Activated effector memory CD4-positive, alpha-beta T cell treated with anti-CD3 and anti-CD28 coated beads, Interleukin-2, amount 50 U/mL, for 16 hours (primary cell): ENCODE measurements at regions not wholly inside any gene's neighbourhood (a gene's known extent, or its start where the extent isn't known, plus 50 kb on each side); places are given as distances from the start of the nearest gene placed in this dataset.
"Not testable (repeated sequence)": the region's sequence is repeated elsewhere in the genome, so short reads cannot be mapped to it uniquely, and the experiment has no call there.

Source experiments
- DNase-seq: peaks from one replicate; pipeline ENCODE4 v3.0.0-alpha.2; 2020

DNA sequence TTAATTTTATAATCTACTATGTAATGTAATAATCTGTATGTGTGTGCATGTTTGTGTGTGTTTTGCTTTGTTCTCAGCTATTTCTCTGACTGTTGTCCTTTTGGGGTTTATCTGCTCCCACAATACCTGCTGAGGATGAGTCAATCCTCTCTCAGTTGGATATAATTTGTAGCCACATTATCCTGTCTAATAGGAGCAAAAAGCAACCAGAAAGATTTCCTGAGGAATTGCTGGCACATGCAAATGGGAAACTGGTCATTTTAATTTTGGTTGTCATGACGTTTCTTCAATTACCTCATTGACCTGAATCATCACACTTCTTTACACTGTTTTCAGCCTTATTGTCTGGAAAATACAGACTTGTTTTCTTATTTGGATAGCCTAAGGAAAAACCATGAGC lies 488.4 kb downstream of the KLF5 start:
- DNase-seq: no peak

DNA sequence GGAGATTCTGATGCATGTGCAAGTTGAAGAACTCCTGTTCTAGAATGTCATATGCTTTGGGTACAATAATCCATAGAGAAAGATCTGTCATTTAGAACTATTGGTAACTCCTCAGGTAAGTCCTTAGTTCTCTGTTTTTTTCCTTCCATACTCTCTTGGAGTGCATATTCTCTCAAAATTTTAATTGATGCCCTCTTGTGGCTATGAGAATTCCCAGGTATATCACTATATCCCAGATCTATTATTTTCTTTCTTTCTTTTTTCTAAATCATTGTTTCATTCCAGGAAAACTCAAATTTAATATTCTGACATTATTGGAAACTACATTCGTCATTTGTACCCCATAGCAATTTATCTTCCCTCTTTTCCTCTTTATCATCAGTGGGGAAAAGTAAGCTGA lies 485.4 kb downstream of the KLF5 start:
- no peak for DNase-seq

DNA sequence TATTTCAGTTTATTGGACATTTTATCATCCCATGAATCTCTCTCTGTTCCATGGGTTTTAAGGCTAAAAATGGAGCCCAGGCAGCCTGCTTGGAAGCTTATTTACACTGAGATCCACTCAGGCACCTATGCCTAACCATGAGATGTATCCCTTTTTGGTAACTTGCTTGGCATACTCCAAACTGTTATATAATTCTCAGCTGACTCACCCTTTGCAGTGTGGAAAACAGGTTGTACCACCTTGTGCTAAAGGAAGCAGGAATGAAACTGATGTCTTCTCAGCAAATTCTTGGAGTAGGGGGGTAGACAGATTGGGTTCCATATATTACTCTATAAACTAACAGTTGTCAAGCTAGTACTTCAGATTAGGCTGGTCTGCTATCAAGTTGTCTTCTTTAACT lies 483.6 kb downstream of the KLF5 start:
- DNase-seq: no peak

DNA sequence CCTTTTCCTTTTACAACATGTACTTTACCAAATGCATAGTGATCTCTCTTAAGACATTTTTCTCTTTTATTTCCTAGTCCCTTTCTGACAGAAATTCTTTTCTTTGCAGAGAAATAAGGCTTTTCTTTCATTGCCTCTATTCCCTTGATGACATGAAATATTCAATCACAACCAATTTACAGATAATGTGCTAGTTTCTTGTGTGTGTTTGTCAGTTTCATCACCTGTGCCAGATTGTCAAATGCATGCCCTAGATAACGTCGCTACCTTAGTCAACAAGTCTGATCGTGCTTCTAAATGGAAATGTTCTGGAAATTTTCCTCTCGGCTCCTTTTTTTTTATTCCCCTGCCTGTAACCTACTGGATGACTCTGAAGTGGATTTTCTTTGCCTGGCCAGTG lies 478.1 kb downstream of the KLF5 start:
- DNase-seq: no peak

DNA sequence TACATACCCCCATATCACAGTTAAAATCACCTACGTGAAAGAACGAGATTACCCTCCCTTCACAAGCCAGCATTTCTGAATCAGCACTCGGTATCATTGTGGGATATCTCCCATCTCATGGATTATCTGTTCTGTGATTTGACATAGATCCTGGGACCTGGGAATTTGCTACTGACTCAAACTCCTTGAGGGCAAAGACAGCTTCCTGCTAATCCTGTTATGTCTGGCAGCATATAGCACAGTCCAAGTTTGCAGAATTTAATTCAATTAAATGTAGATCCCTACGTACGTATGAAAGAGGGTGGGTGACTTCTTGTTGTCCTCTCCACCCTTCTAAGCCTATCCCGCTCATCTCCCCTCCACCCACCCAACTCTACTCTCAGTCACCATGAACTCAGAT lies 476.5 kb downstream of the KLF5 start:
- no peak for DNase-seq

DNA sequence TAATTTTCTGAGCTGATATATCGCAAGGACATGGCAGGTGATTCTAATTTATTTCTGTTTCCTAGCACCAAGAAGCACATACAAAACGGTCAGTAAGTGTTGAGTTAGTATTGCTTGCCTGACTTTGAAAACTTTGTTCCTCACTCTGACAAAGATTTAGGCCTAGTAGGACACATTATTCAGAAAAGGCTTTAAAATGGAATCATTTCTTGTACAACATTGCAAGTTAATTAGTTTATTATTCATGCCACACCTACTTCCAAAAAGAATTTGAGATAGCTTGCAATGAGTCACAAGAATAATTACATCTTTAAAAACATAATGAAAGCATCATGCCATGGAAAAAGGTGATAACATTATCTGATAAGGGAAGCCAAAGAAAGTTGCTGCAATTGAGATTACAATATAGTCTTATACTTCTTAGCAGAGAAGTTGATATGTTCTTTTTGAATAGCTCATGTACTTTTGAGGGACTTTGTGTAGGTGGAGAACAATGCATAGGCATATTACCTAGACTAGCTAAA lies 474.2 kb downstream of the KLF5 start:
- DNase-seq: no peak

DNA sequence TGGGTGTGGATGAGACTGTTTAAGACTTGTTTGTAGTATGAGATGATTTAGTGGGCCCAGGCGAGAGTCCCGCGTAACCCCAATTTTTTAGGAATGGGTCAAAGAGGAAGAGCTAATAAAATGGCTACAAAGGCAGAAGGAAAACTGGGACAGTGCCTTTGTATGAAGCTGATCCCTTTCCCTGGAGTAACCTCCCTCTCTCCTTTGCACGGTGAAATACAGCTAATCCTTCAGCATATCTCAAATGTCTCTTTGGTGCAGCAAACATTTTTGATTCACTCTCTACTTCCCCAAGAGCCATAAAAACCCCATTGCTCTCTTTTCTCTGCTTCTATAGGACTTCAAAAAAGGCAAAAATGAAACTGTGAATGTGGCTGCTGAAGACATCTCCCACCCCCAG lies 473.8 kb downstream of the KLF5 start:
- DNase-seq: no peak

DNA sequence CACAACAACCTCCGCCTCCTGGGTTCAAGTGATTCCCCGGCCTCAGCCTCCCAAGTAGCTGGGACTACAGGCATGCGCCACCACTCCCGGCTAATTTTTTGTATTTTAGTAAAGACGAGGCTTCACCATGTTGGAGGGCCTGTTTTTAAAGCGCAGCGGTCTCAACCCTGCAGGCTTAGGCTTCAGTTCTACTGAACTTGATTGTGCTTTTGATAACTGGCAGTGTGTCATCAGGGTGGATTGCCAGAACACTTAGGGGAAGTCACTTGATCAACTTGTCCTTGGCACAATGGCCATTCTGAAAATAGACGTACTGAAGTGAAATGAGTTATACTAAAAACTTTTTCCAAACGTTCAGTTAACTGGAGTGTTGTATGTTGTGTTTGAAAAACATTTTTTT lies 472.2 kb downstream of the KLF5 start:
- no peak for DNase-seq

DNA sequence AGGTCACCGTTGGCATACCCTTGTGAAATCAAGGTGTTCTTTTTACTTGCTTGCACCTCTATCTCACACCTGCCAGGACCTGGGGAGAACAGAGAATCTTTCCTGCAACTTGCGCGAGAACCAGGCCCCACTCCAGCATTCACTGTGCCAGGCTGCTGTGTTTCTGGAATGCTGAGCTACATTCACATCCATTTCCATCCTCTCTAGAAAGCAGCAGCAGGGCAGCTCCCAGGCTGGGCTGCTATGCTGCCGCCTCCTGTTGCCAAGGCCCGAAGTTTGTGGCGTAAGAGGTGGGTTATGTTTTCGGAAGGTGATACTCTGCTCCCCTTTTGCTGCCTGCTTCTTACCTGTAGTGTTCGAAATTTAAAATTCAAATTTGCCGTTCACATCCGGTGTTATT lies 464.1 kb downstream of the KLF5 start:
- DNase-seq: no peak

DNA sequence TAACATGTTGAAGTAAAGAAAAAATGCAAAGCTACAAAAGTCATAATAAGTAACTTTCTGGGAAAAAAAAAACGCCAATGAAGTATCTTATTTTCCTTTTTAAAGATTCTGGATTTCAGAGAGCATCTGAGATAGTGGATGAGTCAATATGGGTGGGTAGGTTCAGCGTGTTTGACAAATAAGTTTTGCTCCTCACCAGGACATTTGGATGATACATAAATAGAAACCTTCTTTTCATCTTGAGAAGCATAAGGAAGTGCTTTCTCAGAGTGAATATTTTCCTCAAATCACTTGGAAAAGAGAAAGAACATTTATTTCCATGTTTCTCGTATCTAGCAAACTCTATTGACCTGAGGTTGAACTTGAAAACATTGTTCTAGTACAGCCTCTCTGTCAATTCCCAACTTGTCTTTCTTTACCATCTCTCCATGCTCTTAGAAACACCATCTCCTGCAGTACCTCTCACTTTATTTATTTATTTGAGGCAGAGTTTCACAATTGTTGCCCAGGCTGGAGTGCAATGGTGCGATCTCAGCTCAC lies 463.2 kb downstream of the KLF5 start:
- no peak for DNase-seq

DNA sequence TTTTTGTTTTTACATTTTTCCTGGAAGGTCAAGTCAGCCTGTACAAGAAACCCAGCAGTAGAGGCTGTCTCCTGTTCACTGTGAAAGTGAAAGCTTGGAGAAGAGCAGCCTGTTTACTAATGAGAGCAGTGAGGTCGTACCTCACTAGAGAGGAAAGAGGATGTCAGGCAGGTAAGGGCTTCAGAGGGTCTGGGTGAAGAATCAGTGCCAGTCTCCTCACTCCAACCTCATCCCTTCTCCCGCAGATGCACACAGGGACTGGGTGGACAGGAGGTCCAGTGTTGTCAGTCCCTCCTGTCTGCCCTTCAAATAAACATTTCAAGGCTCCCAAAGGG lies 462.5 kb downstream of the KLF5 start:
- no peak for DNase-seq

DNA sequence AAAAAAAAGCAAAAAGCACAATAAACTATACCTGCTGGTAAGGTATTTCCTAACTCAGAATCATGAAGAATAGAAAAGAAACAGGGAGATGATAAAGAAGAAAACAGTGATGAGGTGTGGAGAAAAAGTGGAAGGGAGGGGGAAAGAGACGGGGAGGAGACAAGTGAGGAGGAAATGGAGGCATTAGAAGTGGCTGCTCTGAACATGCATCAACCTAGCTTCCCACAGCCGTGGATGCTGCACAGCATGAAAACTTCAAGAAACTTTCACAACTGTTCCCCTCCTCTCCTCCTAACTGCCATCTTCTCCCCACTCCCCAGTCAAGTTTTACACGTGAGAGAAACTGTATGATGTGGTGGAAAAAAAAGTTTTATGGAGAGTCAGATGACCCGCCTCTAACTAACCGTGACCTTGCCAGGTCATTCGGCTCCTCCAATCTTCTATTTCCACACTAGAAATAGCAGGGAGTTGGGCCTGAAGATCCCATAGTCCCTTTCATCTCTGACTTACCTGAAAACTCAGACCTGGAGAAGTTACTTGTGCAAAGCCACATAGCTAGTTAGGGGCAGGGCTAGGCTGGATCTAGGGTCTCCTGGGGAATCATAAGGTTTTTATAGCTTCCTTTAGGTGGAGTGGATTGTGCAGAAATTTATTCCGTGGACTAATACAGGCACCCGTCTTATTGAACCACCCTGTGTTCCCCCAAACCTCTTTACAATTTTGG lies 461.9 kb downstream of the KLF5 start:
- DNase-seq: no peak

DNA sequence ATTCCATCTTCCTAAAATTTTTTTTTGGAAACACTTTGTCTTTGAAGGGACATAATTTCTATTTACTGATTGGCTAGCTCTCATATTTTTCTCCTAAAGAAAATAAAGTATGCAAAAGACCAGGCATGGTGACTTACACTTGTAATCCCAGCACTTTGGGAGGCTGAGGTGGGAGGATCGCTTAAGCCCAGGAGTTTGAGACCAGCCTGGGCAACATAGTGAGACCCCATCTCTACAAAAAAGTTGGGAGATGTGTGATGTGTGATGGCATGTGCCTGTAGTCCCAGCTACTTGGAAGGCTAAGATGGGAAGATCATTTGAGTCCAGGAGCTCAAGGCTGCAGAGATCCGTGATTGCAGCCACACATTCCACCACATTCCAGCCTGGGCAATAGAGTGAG lies 461.3 kb downstream of the KLF5 start:
- DNase-seq: not testable (repeated sequence)

DNA sequence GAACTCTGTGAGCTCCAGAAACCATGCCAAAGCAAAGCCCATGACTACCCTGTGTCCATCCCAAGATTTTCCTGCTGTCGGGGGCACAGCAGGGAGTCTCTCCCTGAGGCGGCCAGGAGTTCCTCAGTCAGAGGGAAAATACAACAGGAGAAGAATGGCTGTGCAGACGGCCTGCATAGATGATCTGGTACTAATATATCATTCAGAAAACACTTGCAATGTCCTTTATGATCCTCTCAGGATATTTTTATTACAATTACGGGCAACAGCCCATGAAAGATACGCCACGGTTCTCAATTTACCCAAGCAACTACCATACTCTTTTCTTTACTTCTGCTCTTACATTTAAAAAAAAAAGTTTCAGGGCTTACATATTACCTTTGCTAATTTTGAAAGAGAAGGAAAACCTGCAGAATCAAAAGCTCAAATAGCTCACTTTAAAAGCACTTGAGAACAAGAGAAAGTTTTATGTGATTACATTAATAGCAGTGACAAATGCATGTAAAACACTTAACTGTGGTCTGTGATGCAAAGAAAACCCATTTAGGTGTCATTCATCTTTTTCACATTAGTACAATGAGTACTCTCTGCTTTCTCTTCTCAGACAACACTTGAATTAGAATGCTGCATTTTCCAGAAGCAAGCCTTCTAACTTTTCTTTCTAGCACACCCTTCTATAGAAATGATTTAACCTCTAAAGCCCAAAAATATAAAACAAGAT lies 460.8 kb downstream of the KLF5 start:
- DNase-seq: no peak

DNA sequence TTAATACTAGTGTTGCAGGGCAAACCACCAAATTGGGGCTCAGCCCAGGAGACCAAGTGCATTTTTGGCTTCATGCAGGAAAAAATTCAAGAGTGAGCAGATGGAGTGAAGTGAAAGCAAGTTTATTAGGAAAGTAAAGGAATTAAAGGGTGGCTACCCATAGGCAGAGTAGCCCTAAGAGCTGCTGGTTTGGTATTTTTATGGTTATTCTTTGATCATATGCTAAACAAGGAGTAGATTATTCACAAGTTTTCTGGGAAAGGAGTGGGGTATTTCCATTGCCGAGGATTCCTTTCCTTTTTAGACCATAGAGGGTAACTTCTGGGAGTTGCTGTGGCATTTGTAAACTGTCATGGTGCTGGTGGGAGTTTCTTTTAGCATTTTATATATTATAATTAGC lies 459.0 kb downstream of the KLF5 start:
- DNase-seq: no peak

DNA sequence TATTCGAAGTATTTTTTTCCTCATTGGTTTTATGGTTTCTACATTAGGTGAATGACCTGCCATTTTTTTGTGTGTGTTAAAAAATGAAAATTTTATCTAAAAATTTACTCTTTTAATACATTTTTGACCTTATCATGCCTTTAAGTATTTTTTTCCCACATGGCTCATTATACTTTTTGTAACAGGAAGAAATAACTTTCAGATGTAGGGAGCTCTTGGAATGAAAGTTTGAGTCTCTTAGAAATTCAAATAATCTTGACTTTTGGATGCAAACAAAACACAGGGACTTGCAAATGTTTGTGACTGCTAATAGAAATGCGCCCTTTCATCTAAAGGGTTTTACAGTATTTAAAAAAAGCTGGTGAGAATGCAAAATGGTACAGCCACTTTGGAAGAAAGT lies 457.9 kb downstream of the KLF5 start:
- no peak for DNase-seq

DNA sequence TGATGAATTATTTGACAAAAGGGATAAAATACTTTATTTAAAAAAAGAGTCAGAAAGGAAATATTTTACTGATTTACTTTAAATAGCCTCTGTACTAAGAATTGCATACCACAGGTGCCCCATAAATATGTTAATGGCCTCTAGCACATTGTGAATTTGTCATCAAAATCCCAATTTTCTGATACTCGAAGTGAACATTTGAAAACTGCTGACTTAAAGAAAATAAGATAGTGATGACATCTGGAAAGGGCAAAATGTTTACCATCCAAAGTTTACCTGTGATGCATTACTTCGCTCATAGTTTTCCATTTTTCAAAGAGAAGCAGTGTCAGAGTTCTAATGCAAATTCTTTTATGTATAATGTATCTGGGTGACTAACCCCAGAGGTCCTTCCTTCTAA lies 455.4 kb downstream of the KLF5 start:
- no peak for DNase-seq

DNA sequence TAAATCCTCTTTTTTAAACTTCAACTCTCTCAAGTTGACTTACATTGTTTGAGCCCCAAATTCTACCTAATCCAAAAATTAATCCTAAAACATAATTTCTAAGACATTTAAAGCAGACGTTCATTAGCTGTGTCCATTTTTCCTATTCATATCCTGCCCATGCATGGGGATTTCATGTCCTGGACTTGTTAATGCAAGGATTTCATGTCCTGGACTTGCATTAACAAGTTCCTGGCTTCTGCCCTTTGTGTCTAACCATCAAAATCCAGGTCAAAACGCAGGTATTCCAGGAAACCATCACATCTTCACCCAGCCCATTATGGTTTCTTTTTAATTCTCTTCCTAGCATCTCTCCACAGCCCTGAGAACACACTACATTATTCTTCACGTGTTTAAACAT lies 454.9 kb downstream of the KLF5 start:
- no peak for DNase-seq

DNA sequence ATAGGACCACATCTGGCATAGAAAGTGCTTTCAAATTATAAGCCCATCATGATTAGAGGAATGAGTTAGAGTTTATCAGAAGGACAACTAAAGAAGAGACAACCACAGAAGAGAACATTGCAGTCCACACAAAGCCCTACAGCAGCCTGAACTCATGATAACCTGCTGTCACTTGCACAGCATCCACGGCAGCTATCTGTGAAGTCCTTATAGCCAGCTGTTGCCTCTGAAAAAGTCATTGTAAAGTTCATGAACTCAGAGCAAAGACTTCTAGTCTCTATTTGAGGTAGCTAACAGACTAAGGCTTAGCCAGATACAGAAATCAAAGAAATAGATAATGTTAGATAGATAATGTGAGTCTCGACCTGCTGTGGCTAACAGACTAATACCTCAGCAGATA lies 450.0 kb downstream of the KLF5 start:
- no peak for DNase-seq

DNA sequence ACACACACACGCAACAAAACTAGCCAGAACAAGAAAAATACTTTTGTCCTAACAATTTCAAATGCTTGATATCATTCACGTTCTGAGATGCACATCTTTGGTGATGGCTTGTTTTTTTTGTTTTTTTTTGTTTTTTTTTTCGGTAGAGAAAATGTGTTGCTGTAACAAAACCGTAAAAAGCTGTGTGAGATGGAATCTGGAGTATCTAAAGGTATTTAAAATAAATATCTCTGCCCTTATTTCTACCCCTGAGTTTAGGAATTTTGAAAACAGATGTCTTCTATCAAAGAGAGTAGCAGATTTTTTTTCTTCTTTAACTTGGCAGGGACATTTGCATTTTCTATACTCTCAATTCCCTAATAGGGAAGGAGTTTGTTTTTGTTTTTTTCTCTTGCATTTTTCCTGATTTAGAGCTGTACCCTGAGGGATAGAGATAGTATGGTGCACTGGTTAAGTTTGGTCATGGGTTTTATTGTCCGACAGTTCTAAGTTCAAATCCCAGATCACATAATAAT lies 446.6 kb downstream of the KLF5 start:
- no peak for DNase-seq

DNA sequence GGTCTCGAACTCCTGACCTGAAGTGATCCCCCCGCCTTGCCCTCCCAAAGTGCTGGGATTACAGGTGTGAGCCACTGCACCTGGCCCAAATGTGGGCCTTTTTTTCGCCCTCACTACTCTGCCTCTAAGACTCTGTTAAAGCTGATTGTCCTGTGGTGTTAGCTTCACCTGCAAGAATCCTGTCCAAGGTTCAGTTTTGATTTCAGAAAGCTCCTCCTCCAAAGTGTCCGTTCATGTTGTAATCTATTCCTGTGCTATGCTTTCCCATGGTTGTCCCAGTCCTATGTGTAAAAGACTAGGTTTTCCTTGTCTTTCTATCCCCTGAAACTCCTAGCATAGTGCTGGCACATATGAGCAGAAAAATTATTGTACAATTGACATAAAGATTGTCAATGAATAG lies 440.9 kb downstream of the KLF5 start:
- no peak for DNase-seq

DNA sequence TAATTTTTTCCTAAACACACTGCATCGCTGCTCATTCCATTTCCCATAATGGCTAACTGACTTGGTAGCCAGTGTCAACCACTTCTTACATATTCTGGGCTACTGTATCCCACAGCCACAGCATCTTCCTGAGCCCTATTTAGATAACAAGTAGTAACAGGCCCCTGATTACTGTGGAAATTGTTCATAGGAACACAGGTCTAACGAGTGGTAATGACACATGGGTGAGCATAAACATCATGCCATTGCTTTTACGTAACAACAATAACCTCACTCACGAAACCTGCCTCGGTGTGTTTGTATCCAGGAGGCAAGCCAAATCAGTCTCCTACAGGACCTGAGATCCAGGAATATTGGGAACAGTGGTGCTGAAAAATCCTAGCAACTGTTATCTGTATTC lies 438.6 kb downstream of the KLF5 start:
- DNase-seq: no peak

DNA sequence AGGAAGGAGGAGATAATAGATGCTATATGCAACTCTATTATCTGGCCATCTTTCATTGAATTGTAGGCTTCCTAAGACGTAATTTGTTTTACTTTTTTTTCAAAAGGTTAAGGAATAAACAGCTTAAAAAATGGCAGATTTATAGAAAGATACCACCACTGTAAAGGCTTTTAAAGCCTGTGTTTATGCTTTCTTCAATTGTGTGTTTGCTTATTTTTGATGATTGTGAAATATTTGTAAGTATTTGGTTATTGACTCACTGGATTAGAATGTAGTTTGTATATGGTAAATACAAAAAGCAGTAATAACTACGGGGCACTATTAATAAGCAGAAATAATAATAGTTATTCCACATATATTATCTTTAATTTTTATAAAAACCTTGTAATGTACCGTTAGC lies 437.9 kb downstream of the KLF5 start:
- DNase-seq: no peak

DNA sequence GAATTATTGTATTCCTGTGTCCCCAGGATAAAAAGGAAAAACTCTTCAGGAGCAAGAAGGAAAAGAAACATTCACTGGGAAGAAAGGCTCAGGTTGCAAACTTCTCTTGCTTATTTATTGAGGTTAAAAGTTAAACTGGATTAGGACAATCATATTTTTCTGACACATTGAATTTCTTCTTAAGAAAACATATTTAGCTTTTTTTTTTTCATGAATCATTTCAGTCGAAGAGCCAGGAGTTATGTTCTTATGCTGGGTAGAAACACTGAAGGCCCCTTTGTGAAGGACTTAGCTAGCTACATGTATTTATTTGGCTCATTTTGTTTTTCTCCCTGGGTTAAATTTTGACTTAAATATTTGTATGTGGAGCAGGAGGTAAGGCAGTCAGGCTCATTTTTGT lies 434.0 kb downstream of the KLF5 start:
- DNase-seq: no peak
